ENCODE measurements at regions not wholly inside any gene's neighbourhood (a gene's known extent, or its start where the extent isn't known, plus 50 kb on each side); places are given as distances from the start of the nearest gene placed in this dataset.

DNA sequence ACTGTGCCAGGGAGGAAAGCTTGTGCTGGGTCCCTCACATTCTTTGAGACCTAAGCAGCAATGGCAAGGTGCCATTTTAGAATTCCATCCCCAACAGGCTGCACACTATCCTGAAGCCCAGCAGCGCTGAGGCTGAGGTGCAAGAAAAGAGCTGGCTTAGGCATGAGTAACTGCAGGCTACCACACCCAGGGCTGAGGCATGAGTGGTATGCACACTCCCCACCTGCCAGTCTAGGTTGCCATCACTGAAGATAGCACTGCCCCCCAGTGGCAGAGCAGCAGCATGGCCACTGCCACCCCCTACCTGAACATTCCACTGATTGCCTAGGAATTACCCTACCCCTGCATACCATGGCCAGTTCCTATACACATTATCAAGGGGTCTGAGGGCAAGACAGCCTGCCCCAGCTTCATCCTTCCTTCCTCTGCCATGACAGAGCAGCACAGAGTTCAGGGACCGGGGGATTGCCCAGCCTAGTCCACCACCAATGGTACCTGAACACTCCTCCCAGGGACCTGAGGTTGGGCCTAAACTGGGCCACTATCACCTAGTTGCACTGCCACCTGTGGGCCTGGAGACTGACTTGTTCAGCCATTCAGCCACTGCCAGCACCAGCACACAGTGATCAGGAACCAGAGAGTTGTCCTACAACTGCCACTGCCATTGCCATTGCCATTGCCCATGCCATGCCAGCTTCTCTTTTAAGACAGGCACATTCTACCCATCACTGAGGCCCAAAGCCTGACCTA, 129.8 kb downstream of the SATB1 start:
- Mint-ChIP-seq H3K36me3 (ENCODE audit: unreplicated experiment) (peaks cover 24% of the 10 kb centered on the region), H3K4me1 (ENCODE audit: low read depth, unreplicated experiment) (no peaks in the 10 kb centered on the region), H3K9me3 (ENCODE audit: unreplicated experiment) (peaks cover 4% of the 10 kb centered on the region), H3K27ac (ENCODE audit: unreplicated experiment) (no peak overlapping the region), H3K4me3 (ENCODE audit: unreplicated experiment) (no peak overlapping the region), H3K27me3 (ENCODE audit: unreplicated experiment) (peaks cover 2% of the 10 kb centered on the region)
- peak; percentile 29 for DNase-seq
- TF ChIP-seq, protein P1, sequence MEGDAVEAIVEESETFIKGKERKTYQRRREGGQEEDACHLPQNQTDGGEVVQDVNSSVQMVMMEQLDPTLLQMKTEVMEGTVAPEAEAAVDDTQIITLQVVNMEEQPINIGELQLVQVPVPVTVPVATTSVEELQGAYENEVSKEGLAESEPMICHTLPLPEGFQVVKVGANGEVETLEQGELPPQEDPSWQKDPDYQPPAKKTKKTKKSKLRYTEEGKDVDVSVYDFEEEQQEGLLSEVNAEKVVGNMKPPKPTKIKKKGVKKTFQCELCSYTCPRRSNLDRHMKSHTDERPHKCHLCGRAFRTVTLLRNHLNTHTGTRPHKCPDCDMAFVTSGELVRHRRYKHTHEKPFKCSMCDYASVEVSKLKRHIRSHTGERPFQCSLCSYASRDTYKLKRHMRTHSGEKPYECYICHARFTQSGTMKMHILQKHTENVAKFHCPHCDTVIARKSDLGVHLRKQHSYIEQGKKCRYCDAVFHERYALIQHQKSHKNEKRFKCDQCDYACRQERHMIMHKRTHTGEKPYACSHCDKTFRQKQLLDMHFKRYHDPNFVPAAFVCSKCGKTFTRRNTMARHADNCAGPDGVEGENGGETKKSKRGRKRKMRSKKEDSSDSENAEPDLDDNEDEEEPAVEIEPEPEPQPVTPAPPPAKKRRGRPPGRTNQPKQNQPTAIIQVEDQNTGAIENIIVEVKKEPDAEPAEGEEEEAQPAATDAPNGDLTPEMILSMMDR (IDR thresholded peaks at IDR 0.05; ENCODE audit: partially characterized antibody, unreplicated experiment): peak; percentile 44

DNA sequence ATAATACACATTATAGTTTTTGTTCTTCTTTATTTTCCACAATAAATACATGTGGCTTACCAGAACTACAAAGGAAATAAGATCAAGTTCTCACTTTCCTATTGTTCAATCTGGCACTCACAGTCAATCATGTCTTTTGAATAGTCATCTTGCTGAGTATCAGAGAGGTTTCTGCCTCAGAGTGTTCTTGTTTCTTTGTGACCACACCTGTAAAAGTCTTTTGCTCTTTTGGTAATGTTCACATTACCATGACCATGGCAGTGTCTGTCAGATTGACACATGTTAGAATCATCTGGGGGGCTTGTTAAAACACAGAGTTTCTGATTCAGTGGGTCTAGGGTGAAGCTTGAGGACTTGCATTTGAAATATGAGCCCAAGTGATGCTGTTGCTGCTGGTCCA, 135.0 kb downstream of the SATB1 start:
- TF ChIP-seq, protein P1 (IDR thresholded peaks at IDR 0.05; ENCODE audit: partially characterized antibody, unreplicated experiment): no peak
- H3K4me3 Mint-ChIP-seq (ENCODE audit: unreplicated experiment): no peak overlapping the region
- H3K27me3 Mint-ChIP-seq (ENCODE audit: unreplicated experiment): no peaks in the 10 kb centered on the region
- DNase-seq: no peak
- H3K9me3 Mint-ChIP-seq (ENCODE audit: unreplicated experiment): no peaks in the 10 kb centered on the region
- no peak overlapping the region for H3K27ac Mint-ChIP-seq (ENCODE audit: unreplicated experiment)
- H3K4me1 Mint-ChIP-seq (ENCODE audit: low read depth, unreplicated experiment): no peaks in the 10 kb centered on the region
- no peaks in the 10 kb centered on the region for H3K36me3 Mint-ChIP-seq (ENCODE audit: unreplicated experiment)

DNA sequence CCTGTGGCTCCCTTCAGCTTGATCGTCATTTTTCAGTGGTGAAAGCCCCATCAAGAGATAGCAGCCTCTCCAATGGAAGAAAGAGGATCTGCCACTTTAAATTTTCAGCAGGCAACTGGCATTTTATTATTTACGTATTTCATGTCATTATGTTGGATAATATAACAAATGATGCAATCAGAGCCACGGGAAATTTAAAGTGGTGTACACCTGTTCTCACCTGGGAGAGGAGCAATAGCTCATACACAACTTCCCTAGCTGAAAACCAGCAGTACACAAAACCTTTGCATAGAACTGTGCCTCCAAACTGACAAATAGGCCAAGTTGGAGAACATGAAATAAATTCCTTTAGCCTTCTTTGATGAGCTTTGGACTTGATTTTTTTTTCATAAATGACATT, 136.9 kb downstream of the SATB1 start:
- H3K4me3 Mint-ChIP-seq (ENCODE audit: unreplicated experiment): no peak overlapping the region
- no peaks in the 10 kb centered on the region for H3K27me3 Mint-ChIP-seq (ENCODE audit: unreplicated experiment)
- no peaks in the 10 kb centered on the region for H3K36me3 Mint-ChIP-seq (ENCODE audit: unreplicated experiment)
- TF ChIP-seq, protein P1 (IDR thresholded peaks at IDR 0.05; ENCODE audit: partially characterized antibody, unreplicated experiment): no peak
- no peak overlapping the region for H3K27ac Mint-ChIP-seq (ENCODE audit: unreplicated experiment)
- H3K4me1 Mint-ChIP-seq (ENCODE audit: low read depth, unreplicated experiment): no peaks in the 10 kb centered on the region
- no peak for DNase-seq
- H3K9me3 Mint-ChIP-seq (ENCODE audit: unreplicated experiment): no peaks in the 10 kb centered on the region

DNA sequence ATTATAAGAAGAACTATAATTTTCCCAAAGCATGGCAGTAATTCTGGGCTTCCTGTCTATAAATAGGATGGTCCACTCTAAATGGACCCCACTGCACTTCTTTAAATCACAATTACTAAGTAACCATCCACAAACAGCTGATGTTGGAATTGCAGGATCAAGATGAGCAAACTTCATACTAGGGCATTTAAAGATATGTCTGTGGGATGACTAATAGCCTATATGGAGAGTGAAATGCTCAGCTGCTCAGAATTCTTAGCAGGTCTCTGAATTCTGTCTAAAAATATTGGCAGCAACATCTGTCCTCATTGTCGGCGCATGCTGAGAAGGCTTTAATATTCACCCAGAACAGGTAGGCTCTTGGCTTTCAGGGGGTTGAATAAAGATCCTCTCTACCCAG, 140.4 kb downstream of the SATB1 start:
- Mint-ChIP-seq H3K4me1 (ENCODE audit: low read depth, unreplicated experiment) (no peaks in the 10 kb centered on the region), H3K36me3 (ENCODE audit: unreplicated experiment) (no peaks in the 10 kb centered on the region), H3K4me3 (ENCODE audit: unreplicated experiment) (no peak overlapping the region), H3K27ac (ENCODE audit: unreplicated experiment) (no peak overlapping the region), H3K27me3 (ENCODE audit: unreplicated experiment) (no peaks in the 10 kb centered on the region), H3K9me3 (ENCODE audit: unreplicated experiment) (no peaks in the 10 kb centered on the region)
- no peak for DNase-seq
- TF ChIP-seq, protein P1 (IDR thresholded peaks at IDR 0.05; ENCODE audit: partially characterized antibody, unreplicated experiment): no peak

DNA sequence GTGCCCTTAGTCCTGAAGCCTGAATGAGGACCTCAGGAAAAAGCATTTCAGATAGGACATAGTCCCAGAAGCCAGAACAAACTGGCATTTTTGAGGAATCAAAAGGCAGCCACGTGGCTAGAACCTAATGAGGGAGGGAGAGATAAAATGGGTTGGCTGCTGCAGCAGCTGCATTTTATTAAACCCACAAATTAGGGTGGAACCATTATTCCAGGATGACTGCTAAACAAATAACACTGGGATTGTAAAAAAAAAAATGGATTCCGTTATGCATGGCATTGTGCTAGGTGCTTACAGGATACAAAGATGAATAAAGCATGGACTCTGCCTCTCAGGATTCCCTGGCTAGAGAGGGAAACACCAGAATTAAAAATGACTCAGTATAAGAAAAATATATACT, 141.5 kb downstream of the SATB1 start:
- H3K27ac Mint-ChIP-seq (ENCODE audit: unreplicated experiment): no peak overlapping the region

More for the DNA sequence above, 141.5 kb downstream of the SATB1 start:
- no peaks in the 10 kb centered on the region for H3K27me3 Mint-ChIP-seq (ENCODE audit: unreplicated experiment)
- TF ChIP-seq, protein P1 (IDR thresholded peaks at IDR 0.05; ENCODE audit: partially characterized antibody, unreplicated experiment): no peak
- DNase-seq: no peak
- H3K9me3 Mint-ChIP-seq (ENCODE audit: unreplicated experiment): no peaks in the 10 kb centered on the region
- no peaks in the 10 kb centered on the region for H3K36me3 Mint-ChIP-seq (ENCODE audit: unreplicated experiment)
- no peak overlapping the region for H3K4me3 Mint-ChIP-seq (ENCODE audit: unreplicated experiment)
- H3K4me1 Mint-ChIP-seq (ENCODE audit: low read depth, unreplicated experiment): no peaks in the 10 kb centered on the region

All from glutamatergic neuron (in vitro differentiated cells).